ENCODE measurements at regions not wholly inside any gene's neighbourhood (a gene's known extent, or its start where the extent isn't known, plus 50 kb on each side); places are given as distances from the start of the nearest gene placed in this dataset.

- DNase-seq = no peak
Measured at GRCh38 chr18:42137693-42138375, 182.8 kb downstream of the PIK3C3 start.

GRCh38 chr18:42141439-42141838 lies 186.4 kb downstream of the PIK3C3 start:
- DNase-seq = no peak

- no peak for DNase-seq
Measured at GRCh38 chr18:42155024-42155423, 200.0 kb downstream of the PIK3C3 start.

GRCh38 chr18:42156281-42156680 lies 201.2 kb downstream of the PIK3C3 start:
- DNase-seq = no peak

- no peak for DNase-seq
Measured at GRCh38 chr18:42157420-42157819, 202.4 kb downstream of the PIK3C3 start.

- no peak for DNase-seq
Measured at GRCh38 chr18:42157878-42158277, 202.8 kb downstream of the PIK3C3 start.

- DNase-seq = no peak
Measured at GRCh38 chr18:42159146-42159545, 204.1 kb downstream of the PIK3C3 start.

GRCh38 chr18:42163321-42163720 lies 208.3 kb downstream of the PIK3C3 start:
- DNase-seq = no peak

GRCh38 chr18:42164556-42164955 lies 209.5 kb downstream of the PIK3C3 start:
- DNase-seq = no peak

- DNase-seq = no peak
Measured at GRCh38 chr18:42165922-42166513, 211.0 kb downstream of the PIK3C3 start.

- DNase-seq = no peak
Measured at GRCh38 chr18:42168487-42168886, 213.5 kb downstream of the PIK3C3 start.

GRCh38 chr18:42168907-42169306 lies 213.9 kb downstream of the PIK3C3 start:
- no peak for DNase-seq

GRCh38 chr18:42174909-42175308 lies 219.9 kb downstream of the PIK3C3 start:
- DNase-seq = no peak

GRCh38 chr18:42176599-42176998 lies 221.6 kb downstream of the PIK3C3 start:
- DNase-seq = no peak

GRCh38 chr18:42177390-42177789 lies 222.4 kb downstream of the PIK3C3 start:
- DNase-seq = no peak

GRCh38 chr18:42178376-42179080 lies 223.5 kb downstream of the PIK3C3 start:
- DNase-seq = no peak

- DNase-seq = no peak
Measured at GRCh38 chr18:42179542-42180121, 224.6 kb downstream of the PIK3C3 start.

GRCh38 chr18:42181474-42181873 lies 226.4 kb downstream of the PIK3C3 start:
- DNase-seq = no peak

GRCh38 chr18:42182728-42183700 lies 228.0 kb downstream of the PIK3C3 start:
- DNase-seq = no peak

GRCh38 chr18:42183746-42184145 lies 228.7 kb downstream of the PIK3C3 start:
- DNase-seq = no peak

GRCh38 chr18:42184685-42185477 lies 229.8 kb downstream of the PIK3C3 start:
- DNase-seq = no peak

GRCh38 chr18:42185486-42185885 lies 230.5 kb downstream of the PIK3C3 start:
- DNase-seq = no peak
